ENCODE measurements at regions not wholly inside any gene's neighbourhood (a gene's known extent, or its start where the extent isn't known, plus 50 kb on each side); places are given as distances from the start of the nearest gene placed in this dataset.

DNA sequence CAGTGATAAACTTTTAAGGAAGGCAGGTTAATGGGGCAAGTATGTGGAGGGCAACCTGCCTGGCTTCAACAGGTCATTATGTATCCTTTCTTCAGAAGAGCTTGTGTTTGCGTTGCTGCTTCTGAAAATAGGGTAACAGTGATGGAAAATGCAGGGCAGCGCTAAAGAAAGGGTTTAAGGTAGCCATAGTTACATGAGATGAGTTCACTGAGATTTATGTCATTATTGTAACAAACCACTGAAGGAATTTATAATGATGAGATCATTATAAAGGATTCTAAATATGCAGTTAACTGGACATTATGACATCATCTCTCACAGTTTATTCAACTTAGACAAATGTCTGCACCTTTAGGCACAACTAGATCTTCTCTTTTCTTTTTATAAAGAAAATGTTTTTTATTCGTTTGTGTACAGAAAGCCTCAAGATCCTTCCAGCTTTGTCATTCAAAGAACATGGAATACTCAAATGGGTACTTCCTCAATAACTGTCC is 291.6 kb upstream of the SMARCA2 start:
- TF ChIP-seq CTCF (IDR thresholded peaks at IDR 0.05) = no peak
- TF ChIP-seq POLR2A (IDR thresholded peaks at IDR 0.05) = no peak
- no peak for TF ChIP-seq EP300 (IDR thresholded peaks at IDR 0.05; ENCODE audit: low read depth)
- no peak for TF ChIP-seq POLR2AphosphoS5 (IDR thresholded peaks at IDR 0.05)

All from transverse colon (tissue), 4 donors.